Subcutaneous abdominal adipose tissue (tissue), 5 donors: ENCODE measurements at regions not wholly inside any gene's neighbourhood (a gene's known extent, or its start where the extent isn't known, plus 50 kb on each side); places are given as distances from the start of the nearest gene placed in this dataset.
"Not testable (repeated sequence)": the region's sequence is repeated elsewhere in the genome, so short reads cannot be mapped to it uniquely, and the experiment has no call there.

Experiments
- H3K27ac ChIP-seq: one replicate; pipeline ENCODE4 v1.7.0; 2013; ENCODE audit warnings: low read depth, mild to moderate bottlenecking, inconsistent platforms, low read length, moderate library complexity
- H3K27me3 ChIP-seq, 5 donors: one replicate each; pipeline ENCODE4 v1.7.0; 2013; ENCODE audit warnings: low read length in 5 of 5, inconsistent platforms in 1 of 5; ENCODE audit not compliant: control insufficient read depth in 5 of 5, insufficient read depth in 4 of 5
- H3K36me3 ChIP-seq, 5 donors: one replicate each; pipeline ENCODE4 v1.7.0; 2013; ENCODE audit warnings: low read length in 5 of 5; ENCODE audit not compliant: control insufficient read depth in 5 of 5, insufficient read depth in 5 of 5
- H3K4me1 ChIP-seq, 5 donors: one replicate each; pipeline ENCODE4 v1.7.0; 2013; ENCODE audit warnings: low read length in 5 of 5, mild to moderate bottlenecking in 3 of 5, moderate library complexity in 1 of 5; ENCODE audit not compliant: control insufficient read depth in 5 of 5, insufficient read depth in 5 of 5
- H3K4me3 ChIP-seq, 5 donors: one replicate each; pipeline ENCODE4 v1.7.0; 2013; ENCODE audit warnings: low read length in 5 of 5, low read depth in 1 of 5
- H3K9ac ChIP-seq, 5 donors: one replicate each; pipeline ENCODE4 v1.7.0; 2013; ENCODE audit warnings: low read length in 5 of 5, mild to moderate bottlenecking in 4 of 5, moderate library complexity in 3 of 5
- H3K9me3 ChIP-seq, 5 donors: one replicate each; pipeline ENCODE4 v1.7.0; 2013; ENCODE audit warnings: low read length in 5 of 5; ENCODE audit not compliant: control insufficient read depth in 5 of 5
- donor health status: healthy.
- donor health status: healthy.
- donor health status: healthy.
- donor health status: healthy.
- donor health status: healthy.

DNA sequence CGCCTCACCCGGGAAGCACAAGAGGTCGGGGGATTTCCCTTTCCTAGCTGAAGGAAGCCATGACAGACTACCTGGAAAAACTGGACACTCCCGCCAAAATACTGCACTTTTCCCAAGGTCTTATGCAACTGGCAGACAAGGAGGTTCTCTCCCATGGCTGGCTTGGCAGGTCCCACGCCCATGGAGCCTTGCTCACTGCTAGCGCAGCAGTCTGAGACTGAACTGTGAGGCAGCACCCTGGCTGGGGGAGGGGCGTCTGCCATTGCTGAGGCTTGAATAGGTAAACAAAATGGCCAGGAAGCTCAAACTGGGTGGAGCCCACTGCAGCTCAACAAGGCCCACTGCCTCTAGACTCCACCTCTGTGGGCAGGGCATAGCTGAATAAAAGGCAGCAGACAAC, 92.1 kb downstream of the C4BPA start:
- H3K27me3 ChIP-seq, H3K4me1 ChIP-seq, H3K27ac ChIP-seq, H3K36me3 ChIP-seq, H3K9me3 ChIP-seq, H3K4me3 ChIP-seq, H3K9ac ChIP-seq: not testable (repeated sequence)

DNA sequence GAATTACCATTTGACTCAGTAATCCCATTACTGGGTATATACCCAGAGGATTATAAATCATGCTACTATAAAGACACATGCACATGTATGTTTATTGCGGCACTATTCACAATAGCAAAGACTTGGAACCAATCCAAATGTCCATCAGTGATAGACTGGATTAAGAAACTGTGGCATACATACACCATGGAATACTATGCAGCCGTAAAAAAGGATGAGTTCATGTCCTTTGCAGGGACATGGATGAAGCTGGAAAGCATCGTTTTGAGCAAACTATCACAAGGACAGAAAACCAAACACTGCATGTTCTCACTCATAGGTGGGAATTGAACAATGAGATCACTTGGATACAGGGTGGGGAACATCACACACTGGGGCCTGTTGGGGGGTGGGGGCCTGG, 97.5 kb downstream of the C4BPA start:
- not testable (repeated sequence) for H3K9ac ChIP-seq, H3K9me3 ChIP-seq

DNA sequence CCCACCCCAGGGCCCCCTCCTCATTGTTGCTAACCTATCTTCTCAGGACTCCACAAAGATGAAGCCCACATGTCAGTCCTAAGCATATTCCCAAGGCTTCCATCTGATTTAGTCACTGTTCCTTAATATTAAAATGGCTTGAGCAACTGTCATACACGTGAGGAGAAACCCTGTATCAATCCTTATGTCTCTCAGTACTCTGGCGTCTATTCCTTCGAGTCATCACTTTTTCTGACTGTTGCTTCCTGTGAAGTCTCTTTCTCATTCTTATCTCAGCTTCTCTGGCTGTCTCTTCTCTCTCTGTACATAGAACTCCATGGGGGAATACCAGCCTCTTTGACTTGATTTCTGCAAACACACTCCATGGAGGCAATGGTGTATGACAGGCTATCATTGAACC, 98.4 kb downstream of the C4BPA start:
- Histone ChIP-seq H3K9me3 (peaks cover 0 to 3% (median 0%) of the 10 kb centered on the region in 5 donors), H3K27ac (no peak overlapping the region), H3K4me3 (no peak overlapping the region), H3K9ac (no peak overlapping the region), H3K36me3 (no peaks in the 10 kb centered on the region), H3K27me3 (no peaks in the 10 kb centered on the region), H3K4me1 (peaks cover 0 to 8% (median 0%) of the 10 kb centered on the region in 5 donors)

More for the DNA sequence above, 97.5 kb downstream of the C4BPA start:
- H3K4me3 ChIP-seq, H3K4me1 ChIP-seq, H3K27ac ChIP-seq, H3K36me3 ChIP-seq, H3K27me3 ChIP-seq: not testable (repeated sequence)

DNA sequence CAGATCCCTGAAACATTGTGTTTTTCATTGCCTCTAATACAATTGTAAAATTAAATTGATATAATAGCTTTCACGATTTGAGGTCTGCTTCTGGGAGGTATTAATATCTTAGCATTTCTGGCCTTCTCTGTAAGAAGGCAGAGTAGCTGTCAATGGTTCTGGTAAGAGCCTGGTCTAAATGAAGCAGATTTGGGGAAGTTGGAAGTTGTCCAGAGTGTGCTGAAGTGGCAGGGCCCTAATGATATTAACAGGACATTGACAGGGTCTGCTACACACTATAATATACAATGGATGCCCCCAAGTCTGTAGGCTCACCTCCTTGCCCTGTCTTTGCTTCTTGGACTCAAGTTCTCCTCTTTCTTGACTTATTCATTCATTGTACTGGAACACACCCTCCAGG, 99.5 kb downstream of the C4BPA start:
- H3K9me3 ChIP-seq: peaks cover 0 to 3% (median 0%) of the 10 kb centered on the region in 5 donors
- H3K27ac ChIP-seq: no peak overlapping the region
- H3K36me3 ChIP-seq: no peaks in the 10 kb centered on the region
- H3K4me3 ChIP-seq: no peak overlapping the region
- no peak overlapping the region for H3K9ac ChIP-seq
- H3K4me1 ChIP-seq: peaks cover 0 to 8% (median 0%) of the 10 kb centered on the region in 5 donors
- no peaks in the 10 kb centered on the region for H3K27me3 ChIP-seq

DNA sequence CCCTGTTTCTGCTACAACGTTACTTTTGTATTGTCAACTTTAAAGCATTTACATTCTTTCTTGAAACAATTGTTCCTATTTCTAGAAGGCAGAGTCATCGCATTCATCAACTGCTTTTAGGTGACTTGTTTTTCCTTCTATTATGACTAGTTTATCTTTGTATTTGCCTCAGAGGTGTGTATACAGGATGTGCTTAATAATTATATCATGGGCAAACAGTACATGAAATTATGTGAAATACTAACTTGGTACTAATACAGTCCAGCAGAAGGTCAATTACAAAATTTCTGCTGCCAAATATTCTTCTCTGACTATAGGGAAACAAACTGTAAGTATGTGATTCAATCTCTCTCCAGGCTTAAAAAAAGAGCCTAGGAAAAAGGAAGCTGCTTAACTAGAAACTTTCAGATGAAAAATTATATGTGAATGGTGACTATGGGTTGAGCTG, 101.6 kb downstream of the C4BPA start:
- Histone ChIP-seq H3K4me3 (no peak overlapping the region), H3K9ac (no peak overlapping the region), H3K36me3 (no peaks in the 10 kb centered on the region), H3K9me3 (peaks cover 0 to 3% (median 0%) of the 10 kb centered on the region in 5 donors), H3K27ac (peak overlapping the region; percentile 26), H3K4me1 (peaks cover 0 to 8% (median 0%) of the 10 kb centered on the region in 5 donors), H3K27me3 (no peaks in the 10 kb centered on the region)

DNA sequence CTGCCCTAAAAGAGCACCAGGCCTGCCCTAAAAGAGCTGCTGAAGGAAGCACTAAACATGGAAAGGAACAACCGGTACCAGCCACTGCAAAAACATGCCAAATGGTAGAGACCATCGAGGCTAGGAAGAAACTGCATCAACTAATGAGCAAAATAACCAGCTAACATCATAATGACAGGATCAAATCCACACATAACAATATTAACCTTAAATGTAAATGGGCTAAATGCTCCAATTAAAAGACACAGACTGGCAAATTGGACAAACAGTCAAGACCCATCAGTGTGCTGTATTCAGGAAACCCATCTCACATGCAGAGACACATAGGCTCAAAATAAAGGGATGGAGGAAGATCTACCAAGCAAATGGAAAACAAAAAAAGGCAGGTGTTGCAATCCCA, 104.7 kb downstream of the C4BPA start:
- H3K27me3 ChIP-seq, H3K9me3 ChIP-seq, H3K9ac ChIP-seq, H3K4me3 ChIP-seq, H3K27ac ChIP-seq, H3K36me3 ChIP-seq, H3K4me1 ChIP-seq: not testable (repeated sequence)

DNA sequence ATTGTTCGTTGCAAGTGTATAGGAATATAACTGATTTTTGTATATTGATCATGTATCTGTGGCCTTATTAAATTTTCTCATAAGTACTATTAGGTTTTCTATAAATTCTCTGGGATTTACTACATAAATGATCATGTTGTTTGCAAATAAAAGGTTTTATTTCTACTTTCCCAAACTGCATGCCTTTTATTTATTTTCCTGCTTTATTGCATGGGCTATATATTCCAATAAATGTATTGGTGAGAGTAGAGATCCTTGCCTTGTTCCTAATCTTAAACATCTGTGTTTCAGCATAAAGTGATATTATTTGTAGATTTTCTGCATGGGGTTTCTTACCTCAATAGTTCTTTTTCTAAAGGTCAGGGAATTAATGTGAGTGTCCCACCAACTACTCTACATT, 107.0 kb upstream of the CD55 start:
- Histone ChIP-seq H3K4me3 (no peak overlapping the region), H3K4me1 (peaks cover 0 to 4% (median 0%) of the 10 kb centered on the region in 5 donors), H3K9ac (no peak overlapping the region), H3K27ac (no peak overlapping the region), H3K9me3 (peaks cover 0 to 9% (median 7%) of the 10 kb centered on the region in 5 donors), H3K27me3 (no peaks in the 10 kb centered on the region), H3K36me3 (no peaks in the 10 kb centered on the region)

DNA sequence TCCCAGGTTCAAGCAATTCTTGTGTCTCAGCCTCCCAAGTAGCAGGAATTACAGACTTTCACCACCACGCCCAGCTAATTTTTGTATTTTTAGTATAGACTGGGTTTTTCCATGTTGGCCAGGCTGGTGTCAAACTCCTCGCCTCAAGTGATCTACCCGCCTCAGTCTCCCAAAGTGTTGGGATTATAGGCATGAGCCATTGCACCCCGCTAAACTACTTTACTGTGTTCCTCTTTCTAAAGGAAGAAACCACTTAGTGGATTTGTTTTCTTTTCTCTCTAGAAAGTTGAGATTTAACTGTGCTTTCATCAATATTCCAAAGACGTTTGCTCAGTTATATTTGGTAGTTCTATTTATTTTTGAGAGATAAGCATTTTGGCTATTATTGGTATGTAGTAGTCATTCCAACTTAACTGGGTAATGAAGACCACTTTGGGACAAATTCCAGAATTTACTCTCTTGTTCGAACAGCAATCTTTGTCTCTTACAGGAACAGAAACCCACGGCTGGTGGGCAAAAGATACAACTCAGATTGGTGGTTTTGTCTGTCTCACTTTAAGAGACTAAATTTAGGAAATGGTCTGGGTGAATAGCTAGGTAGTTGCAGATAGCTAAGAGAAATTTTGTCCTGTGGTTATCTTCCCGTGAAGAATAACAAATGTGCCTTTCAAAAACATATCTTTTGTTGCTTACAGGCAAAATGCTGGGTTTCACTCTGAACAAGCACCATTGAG, 103.5 kb upstream of the CD55 start:
- peaks cover 0 to 4% (median 0%) of the 10 kb centered on the region in 5 donors for H3K4me1 ChIP-seq
- no peak overlapping the region for H3K27ac ChIP-seq
- no peaks in the 10 kb centered on the region for H3K36me3 ChIP-seq
- H3K9ac ChIP-seq: no peak overlapping the region
- H3K27me3 ChIP-seq: no peaks in the 10 kb centered on the region
- no peak overlapping the region for H3K4me3 ChIP-seq
- peaks cover 0 to 9% (median 7%) of the 10 kb centered on the region in 5 donors for H3K9me3 ChIP-seq

DNA sequence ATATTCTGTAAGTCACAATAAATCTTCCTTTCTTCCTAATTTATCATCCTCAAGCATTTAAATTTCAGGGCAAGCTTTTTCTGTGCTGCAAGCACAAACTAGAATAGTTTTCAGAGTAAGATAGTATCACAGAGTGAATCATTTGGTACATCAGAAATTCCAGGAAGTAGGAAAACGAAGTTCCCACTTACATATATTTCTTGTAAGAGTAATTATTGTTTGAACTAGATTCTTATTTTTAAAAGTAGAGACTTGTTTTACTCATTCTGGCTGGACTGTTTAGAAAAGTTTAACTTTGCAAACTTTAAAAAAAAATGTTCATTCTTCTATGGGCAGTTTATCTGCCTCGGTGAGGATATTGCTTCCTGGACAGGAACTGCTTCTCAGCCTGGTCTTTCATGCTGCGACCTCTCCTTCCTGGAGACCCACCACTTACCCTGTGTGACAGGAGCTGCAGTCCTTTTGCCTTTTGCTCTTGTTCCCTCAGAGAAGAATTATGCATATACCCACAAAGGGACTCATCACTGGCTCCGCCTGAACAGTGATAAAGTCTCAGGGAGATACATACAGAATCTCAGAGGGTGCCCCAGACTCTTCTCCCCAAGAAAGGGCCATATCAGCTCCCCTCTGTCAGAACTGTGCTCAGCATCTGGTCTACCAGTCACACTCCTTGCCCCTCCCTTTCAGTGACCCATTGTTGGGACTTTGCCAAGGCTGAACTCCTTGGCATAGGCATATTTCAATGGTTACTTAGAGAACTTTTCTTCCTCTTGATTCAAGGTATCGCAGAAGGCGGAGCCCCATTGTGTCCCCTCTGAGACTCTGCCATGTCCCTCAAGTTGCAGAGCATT, 102.7 kb upstream of the CD55 start:
- H3K27ac ChIP-seq: no peak overlapping the region

More for the DNA sequence above, 102.7 kb upstream of the CD55 start:
- Histone ChIP-seq H3K4me1 (peaks cover 0 to 4% (median 0%) of the 10 kb centered on the region in 5 donors), H3K27me3 (no peaks in the 10 kb centered on the region), H3K4me3 (no peak overlapping the region), H3K36me3 (no peaks in the 10 kb centered on the region), H3K9ac (no peak overlapping the region), H3K9me3 (peaks cover 0 to 9% (median 7%) of the 10 kb centered on the region in 5 donors)
